Dedifferentiated amniotic fluid mesenchymal stem cell (primary cell): ENCODE measurements at regions not wholly inside any gene's neighbourhood (a gene's known extent, or its start where the extent isn't known, plus 50 kb on each side); places are given as distances from the start of the nearest gene placed in this dataset.

ENCODE experiments used
- DNase-seq: peaks from one replicate; pipeline ENCODE4 v3.0.0-alpha.2; 2016; ENCODE audit errors: extremely low spot score

GRCh38 chrX:43505769-43506168, 150.3 kb upstream of the MAOA start:
- DNase-seq, result no peak

- no peak for DNase-seq
Observed at GRCh38 chrX:43508694-43509093, 147.4 kb upstream of the MAOA start.

DNA sequence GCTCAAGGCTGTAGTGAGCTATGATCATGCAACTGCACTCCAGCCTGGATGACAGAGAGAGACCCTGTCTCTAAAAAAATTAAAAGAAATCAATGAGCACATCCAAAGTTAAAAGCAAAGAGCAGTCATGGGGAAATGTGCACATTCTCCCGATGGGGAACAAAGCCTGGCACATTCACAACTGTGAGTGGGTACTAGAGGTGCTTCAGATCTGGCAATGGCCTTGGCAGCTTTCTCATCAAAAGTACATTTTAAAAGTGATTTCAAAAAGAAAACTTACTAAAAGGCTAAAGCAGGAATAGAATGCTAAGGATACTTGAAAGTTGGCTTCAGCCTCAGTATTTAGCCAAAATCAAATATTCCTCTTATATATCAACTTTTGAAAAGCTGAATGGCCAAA, 145.9 kb upstream of the MAOA start:
- no peak for DNase-seq

- DNase-seq, result no peak
Observed at GRCh38 chrX:43513085-43513484, 143.0 kb upstream of the MAOA start.

DNA sequence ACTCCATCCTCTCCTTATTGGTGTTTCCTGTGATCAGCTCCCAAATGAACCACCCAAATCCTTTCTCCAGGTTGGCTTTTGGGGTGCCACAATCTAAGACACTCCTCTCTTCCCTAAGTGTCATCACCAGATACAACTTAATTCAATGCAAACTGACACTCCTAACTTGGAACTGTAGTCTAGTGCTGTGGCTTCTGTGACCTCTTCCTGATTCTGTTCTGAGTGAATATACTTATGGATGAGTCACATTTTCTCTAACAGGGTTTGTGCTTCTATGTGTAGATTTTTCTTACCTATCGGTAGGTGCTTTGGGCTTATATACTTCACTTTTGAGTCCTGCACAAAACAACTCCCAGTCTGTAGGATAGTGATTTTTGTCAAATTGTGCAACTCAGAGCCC, 141.3 kb upstream of the MAOA start:
- no peak for DNase-seq

GRCh38 chrX:43522582-43522981, 133.5 kb upstream of the MAOA start:
- DNase-seq, result no peak

DNA sequence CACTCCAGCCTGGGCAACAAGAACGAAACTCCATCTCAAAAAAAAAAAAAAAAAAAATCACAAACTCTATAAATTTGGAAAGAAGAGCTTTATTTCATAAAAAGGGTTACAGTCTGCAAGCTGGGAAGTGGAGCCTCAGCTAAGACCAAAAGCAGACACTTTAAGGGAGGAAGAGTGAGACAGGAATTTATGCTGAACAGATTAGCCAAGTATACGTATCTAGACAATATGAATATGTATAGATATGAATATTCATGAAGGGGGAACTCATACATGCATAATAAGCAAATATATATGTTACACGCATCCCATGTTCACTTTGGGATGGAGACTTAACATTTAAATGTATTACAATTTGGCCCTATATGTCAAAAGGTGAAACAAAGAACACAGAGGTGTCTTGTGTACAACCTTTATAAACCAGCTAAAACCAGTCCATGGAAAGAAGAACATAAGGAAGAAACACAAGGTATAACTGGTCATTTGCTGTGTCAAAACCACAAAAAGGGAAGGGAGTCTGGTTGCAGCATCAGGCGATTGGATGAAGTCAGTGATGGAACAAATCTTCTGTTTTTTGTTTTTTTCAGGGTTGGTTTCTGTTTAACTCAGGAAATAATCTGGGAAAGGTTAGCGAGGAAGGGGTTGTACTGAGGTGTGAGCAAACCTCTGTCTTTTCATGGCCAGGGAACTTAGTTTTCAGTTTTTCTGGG, 130.0 kb upstream of the MAOA start:
- DNase-seq, result no peak

DNA sequence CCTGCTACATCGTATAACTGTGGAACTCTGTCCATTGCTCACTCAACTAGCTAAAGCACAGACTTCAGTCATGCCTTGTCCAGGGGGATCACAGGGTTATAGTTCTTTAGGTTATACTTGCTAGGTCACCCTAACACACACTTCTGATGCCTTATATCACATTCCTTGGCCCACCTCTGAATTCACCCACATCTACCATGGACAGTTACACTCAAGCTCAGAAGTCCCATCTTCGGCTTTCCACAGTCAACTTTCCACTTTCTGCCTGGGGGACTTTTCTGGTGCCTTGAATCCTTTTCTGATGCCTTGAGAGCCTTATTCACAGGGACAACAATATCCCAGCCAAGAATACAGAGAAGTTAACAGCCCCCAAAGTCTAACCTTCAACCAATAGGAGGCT, 129.2 kb upstream of the MAOA start:
- no peak for DNase-seq

- no peak for DNase-seq
Observed at GRCh38 chrX:43527801-43528200, 128.3 kb upstream of the MAOA start.

GRCh38 chrX:43530837-43531236, 125.3 kb upstream of the MAOA start:
- DNase-seq, result no peak

DNA sequence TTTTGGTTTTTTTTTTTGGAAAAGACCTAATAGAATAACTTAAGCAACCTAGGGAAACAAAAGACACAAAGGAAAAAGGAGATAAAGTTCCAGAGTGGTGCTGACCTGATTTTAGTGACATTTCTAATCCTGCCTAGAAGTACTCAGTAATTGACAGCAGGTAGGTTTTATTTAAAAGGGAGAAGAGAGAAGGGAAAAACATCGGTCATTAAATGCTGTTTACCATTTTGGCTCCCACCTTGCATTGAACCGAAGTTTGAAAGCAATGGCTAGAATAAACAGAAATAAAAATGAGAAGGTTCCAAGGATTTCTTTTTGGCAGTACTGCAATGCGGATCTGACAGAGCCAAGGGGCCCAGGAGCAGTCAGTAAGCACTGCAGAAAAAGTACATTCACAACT, 115.8 kb upstream of the MAOA start:
- no peak for DNase-seq

GRCh38 chrX:43551590-43551989, 104.5 kb upstream of the MAOA start:
- DNase-seq, result no peak

GRCh38 chrX:43552156-43552555, 103.9 kb upstream of the MAOA start:
- DNase-seq, result no peak

DNA sequence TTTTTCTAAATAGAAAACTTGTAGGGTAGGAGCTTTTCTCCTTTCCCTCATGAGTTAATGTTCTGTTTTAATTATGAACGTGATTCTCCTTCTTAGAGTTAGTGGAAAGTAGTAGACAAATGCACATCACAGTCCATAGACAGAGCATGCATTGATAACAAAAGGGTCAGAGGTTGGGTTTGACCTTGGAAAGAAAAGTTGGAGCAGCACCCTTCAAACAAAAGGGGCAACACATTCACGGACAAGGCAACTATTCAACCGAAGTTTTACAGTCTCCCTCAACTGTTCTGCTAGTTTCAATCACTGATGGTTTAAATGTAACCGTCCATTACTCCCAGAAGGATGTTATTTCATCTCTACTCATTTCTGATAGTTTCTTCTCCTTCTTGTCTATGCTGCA, 103.4 kb upstream of the MAOA start:
- no peak for DNase-seq

DNA sequence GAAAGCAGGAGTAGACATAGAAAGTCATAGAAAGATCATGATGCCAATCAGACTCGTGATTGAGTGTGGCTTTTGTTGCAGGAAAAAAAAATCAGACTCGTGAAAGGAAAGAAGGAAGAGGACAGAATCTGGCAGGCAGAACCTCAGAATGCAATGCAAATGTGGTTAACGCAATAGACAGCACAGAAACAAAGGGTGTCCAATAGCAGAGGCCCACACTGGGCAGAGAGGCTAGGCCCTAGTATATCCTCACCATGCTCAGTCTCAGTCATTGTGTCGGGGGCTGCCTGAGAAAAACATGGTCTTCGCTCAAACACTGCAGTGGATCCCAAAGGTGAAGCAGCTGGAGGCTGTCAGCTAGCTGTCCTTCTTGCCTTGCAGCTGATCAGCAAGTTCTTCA, 102.8 kb upstream of the MAOA start:
- no peak for DNase-seq

DNA sequence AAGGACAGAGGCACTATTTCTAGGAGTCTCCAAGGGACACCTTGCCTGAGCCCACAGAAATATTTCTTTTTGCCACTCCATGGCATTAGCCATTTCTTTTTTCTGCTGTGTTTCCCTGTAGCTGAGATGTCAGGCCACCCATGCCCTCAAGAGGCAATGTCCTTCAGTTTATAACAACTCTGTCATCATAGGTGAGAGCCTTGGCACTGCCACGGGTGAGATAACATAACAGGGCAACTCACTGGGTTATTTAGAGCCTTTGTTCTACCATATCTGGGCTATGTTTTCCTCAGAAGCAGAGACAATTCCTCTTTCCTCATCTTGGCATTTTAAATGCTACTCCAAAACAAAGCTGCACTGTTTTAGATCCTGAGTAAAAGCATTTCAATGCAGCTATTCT, 99.9 kb upstream of the MAOA start:
- DNase-seq, result no peak

DNA sequence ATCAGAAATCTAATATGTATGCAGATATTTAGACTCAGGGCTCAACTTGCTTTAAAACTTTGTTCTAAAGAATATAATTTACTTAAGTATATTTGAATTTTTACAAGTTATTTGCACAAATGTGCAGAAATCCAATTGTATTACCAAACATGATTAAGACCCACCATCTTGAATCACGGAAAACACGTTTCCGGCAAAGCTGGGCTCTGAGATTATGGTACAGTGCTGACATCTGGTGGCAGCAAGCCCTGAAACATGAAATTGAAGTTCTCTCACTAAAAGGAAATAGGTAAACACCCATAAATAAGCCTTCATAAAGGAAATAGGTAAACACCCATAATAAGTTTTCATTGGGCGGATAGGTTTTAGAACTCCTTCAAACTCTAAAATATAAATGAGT, 98.3 kb upstream of the MAOA start:
- DNase-seq, result peak; percentile 29

DNA sequence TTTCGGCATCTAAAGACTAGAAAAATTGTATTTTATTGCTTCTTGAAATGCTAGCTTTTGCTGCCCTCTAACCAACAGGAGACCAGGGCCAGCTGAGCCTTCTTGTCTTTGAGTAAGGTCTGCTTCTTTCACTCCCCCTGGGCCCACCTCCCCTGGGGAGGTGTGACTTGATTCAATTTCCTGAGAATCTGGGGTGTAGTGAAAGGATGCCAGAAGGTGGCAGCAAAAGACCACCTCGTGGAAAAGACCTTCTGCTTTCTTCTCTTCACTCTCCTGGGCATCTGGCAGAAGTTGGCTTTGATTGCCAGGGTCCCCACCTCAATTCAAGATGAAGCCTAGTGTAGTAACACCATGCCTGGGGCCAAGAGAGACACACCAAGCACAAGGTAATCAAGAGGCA, 96.5 kb upstream of the MAOA start:
- DNase-seq, result peak; percentile 31

DNA sequence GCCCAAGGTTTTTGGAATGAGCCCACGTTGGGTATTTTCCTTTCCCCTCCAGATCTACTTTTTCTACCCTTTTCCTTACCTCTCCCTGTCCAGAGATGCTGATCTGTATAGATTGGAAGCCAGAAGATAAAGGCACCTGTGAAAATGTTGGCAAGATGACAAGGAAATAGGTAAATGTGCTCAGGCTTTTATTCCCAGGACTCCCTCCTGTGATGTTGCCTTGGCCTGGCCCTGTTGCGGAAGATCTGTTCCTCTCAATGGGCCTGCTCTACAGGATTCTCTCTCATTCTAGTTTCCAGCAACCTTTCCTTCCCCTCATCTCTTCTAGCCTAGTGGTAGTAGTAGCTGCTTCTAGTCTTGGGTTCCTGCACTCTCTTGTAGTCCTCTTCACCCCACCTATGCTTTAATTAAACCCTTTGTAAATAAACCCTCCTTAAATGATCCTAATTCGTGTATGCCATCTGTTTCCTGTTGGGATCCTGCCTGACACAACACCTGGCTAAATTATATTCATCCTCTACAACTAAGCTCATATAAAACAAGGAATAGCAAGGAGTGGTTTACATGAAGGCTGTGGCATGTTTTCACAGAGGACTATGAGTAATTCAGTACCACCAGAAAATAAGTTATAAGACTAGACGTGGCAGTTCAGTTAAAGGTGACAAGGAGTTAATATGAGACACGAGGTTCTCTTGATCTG, 95.7 kb upstream of the MAOA start:
- DNase-seq, result no peak

GRCh38 chrX:43562372-43562771, 93.7 kb upstream of the MAOA start:
- DNase-seq, result no peak

- DNase-seq, result no peak
Observed at GRCh38 chrX:43564953-43565352, 91.1 kb upstream of the MAOA start.

- DNase-seq, result no peak
Observed at GRCh38 chrX:43566170-43566569, 89.9 kb upstream of the MAOA start.

- DNase-seq, result no peak
Observed at GRCh38 chrX:43573441-43574015, 82.6 kb upstream of the MAOA start.
